Panc1 (cell line): ENCODE measurements at regions not wholly inside any gene's neighbourhood (a gene's known extent, or its start where the extent isn't known, plus 50 kb on each side); places are given as distances from the start of the nearest gene placed in this dataset.

Source experiments
- ATAC-seq: fragments of 200-7000 bp; cut with Tn5 transposase; 2 replicates; pipeline ENCODE4 v1.9.1; 2020; ENCODE audit warnings: mild to moderate bottlenecking, moderate library complexity
- BruUV-seq: library from RNA; stranded (reverse); fragments of 400-500 nt; replicated peaks from 2 replicates; lab custom pipeline; 2021; lab: Mats Ljungman, UMichigan
- CTCF ChIA-PET: fragments of 300-600 bp; sonication (Branson Sonifier 250); formaldehyde crosslinking; loops from one replicate; lab custom pipeline; 2022; ENCODE audit warnings: antibody characterized with exemption; lab: Charles Lee
- POLR2A ChIA-PET: fragments of 300-600 bp; sonication (Branson Sonifier 250); formaldehyde crosslinking; loops from one replicate; lab custom pipeline; 2022; ENCODE audit warnings: antibody characterized with exemption; lab: Charles Lee
- DNase-seq: peaks from one replicate; pipeline ENCODE4 v3.0.0-alpha.2; 2010; ENCODE audit warnings: low read depth, low spot score
- H3K27ac ChIP-seq: 2 replicates; pipeline ENCODE4 v1.5.1; 2011; ENCODE audit warnings: mild to moderate bottlenecking, low read length, inconsistent platforms
- H3K27me3 ChIP-seq: fragments of 200-500 bp; sonication (Bioruptor generic); 2 replicates; pipeline ENCODE4 v1.6.0; 2014; ENCODE audit warnings: low read length, inconsistent platforms; ENCODE audit not compliant: control insufficient read depth, insufficient read depth
- H3K36me3 ChIP-seq: fragments of 200-500 bp; sonication (Bioruptor generic); 2 replicates; pipeline ENCODE4 v1.5.1; 2014; ENCODE audit warnings: inconsistent platforms, mild to moderate bottlenecking, low read length, moderate library complexity; ENCODE audit not compliant: control insufficient read depth, insufficient read depth
- H3K4me1 ChIP-seq: 2 replicates; pipeline ENCODE4 v1.5.1; 2011; ENCODE audit warnings: inconsistent platforms, mild to moderate bottlenecking, low read length, moderate library complexity; ENCODE audit not compliant: control insufficient read depth, insufficient read depth
- H3K4me3 ChIP-seq, 2 experiments: 2 replicates each; pipeline ENCODE4 v1.5.1; 2011 to 2012; ENCODE audit warnings: low read depth in 2 of 2, low read length in 2 of 2, mild to moderate bottlenecking in 2 of 2, inconsistent platforms in 1 of 2, moderate library complexity in 1 of 2
- H3K9me3 ChIP-seq: fragments of 200-500 bp; sonication (Bioruptor generic); 2 replicates; pipeline ENCODE4 v1.5.1; 2014; ENCODE audit warnings: low read depth, mild to moderate bottlenecking, inconsistent platforms, low read length, moderate library complexity; ENCODE audit not compliant: control insufficient read depth, insufficient read depth
- CTCF ChIP-seq: fragments of 450-650 bp; IDR thresholded peaks from 2 replicates; pipeline ENCODE4 v1.5.1; 2017; ENCODE audit warnings: mild to moderate bottlenecking
- POLR2AphosphoS5 ChIP-seq: IDR thresholded peaks from 2 replicates; pipeline ENCODE4 v1.6.1; 2012; ENCODE audit warnings: mild to moderate bottlenecking, low read depth, low read length, moderate library complexity
- REST ChIP-seq, 2 experiments: IDR thresholded peaks; 2 replicates each; pipeline ENCODE4 v1.6.1; 2011 to 2012; ENCODE audit warnings: low read depth in 2 of 2, control low read depth in 1 of 2, low read length in 1 of 2, mild to moderate bottlenecking in 1 of 2, moderate library complexity in 1 of 2; ENCODE audit not compliant: insufficient read depth in 1 of 2
- SIN3A ChIP-seq: IDR thresholded peaks from 2 replicates; pipeline ENCODE4 v1.6.1; 2012; ENCODE audit warnings: low read depth, mild to moderate bottlenecking, low read length, moderate library complexity, borderline replicate concordance; ENCODE audit not compliant: insufficient read depth
- TCF7L2 ChIP-seq: IDR thresholded peaks from 2 replicates; pipeline ENCODE4 v1.6.1; 2011; ENCODE audit warnings: mild to moderate bottlenecking, low read depth, low read length, inconsistent platforms
- in situ Hi-C: cut with HindIII; loops from 2 replicates; pipeline ENCODE4 v1.10.0; 2016; ENCODE audit warnings: low sequenced_read_pairs, low pct_unique_long_range_greater_than_20kb
- intact Hi-C: fragments of 100-400 bp; cut with micrococcal nuclease; formaldehyde crosslinking; loops from one replicate; pipeline ENCODE4 v1.10.0; 2022; ENCODE audit not compliant: unreplicated experiment

- Histone ChIP-seq H3K27me3 (peaks cover 5% of the 10 kb centered on the region; the same call in 1 of the 2 replicates), H3K9me3 (no peaks in the 10 kb centered on the region), H3K36me3 (no peaks in the 10 kb centered on the region), H3K4me3 (no peak overlapping the region), H3K4me1 (no peaks in the 10 kb centered on the region), H3K27ac (no peak overlapping the region)
- intact Hi-C loops = no loop called here
- no peak for ATAC-seq
- POLR2A ChIA-PET = no interaction called here
- no TSS peak for BruUV-seq
- in situ Hi-C loops = no loop called here
- no peak for DNase-seq
- no peak for TF ChIP-seq POLR2AphosphoS5
- TF ChIP-seq TCF7L2 = no peak
- TF ChIP-seq CTCF = no peak
- no peak for TF ChIP-seq REST (IDR thresholded peaks at IDR 0.05; ENCODE audit: insufficient read depth in 1 of 2, low read depth in 2 of 2, low read length in 1 of 2)
- no peak for TF ChIP-seq SIN3A
- CTCF ChIA-PET = no interaction called here
Observed at GRCh38 chr12:107914460-107914977, 140.0 kb downstream of the ASCL4 start.

- in situ Hi-C loops = no loop called here
- intact Hi-C loops = loop anchor here (1.0 to 5.0 kb wide), 2 partner anchors 274 to 594 kb away; no protein-coding TSS in a partner anchor
- ChIA-PET POLR2A (no interaction called here), CTCF (interaction anchor here (0.5 to 0.7 kb wide), 2 partner anchors 425 to 575 kb away, joined by 3 read pairs; no protein-coding TSS in a partner anchor)
- H3K9me3 ChIP-seq = no peaks in the 10 kb centered on the region
- no TSS peak for BruUV-seq
- no peaks in the 10 kb centered on the region for H3K4me1 ChIP-seq
- no peak for TF ChIP-seq SIN3A
- TF ChIP-seq CTCF = peak; percentile 89
- no peaks in the 10 kb centered on the region for H3K36me3 ChIP-seq
- H3K4me3 ChIP-seq = no peak overlapping the region
- ATAC-seq = peak; percentile 92
- DNase-seq = no peak
- no peak overlapping the region for H3K27ac ChIP-seq
- H3K27me3 ChIP-seq = peaks cover 2% of the 10 kb centered on the region; the same call in 1 of the 2 replicates
Observed at GRCh38 chr12:107917912-107918800, 143.7 kb downstream of the ASCL4 start.
